Neural crest cell (in vitro differentiated cells): ENCODE measurements at regions not wholly inside any gene's neighbourhood (a gene's known extent, or its start where the extent isn't known, plus 50 kb on each side); places are given as distances from the start of the nearest gene placed in this dataset.

ENCODE experiments used
- DNase-seq: peaks from one replicate; pipeline ENCODE4 v3.0.0; 2021; ENCODE audit warnings: low read depth, mixed read lengths, low spot score
- H3K27ac Mint-ChIP-seq: one replicate; pipeline ENCODE4 v1.8.0; 2021; ENCODE audit warnings: mild to moderate bottlenecking, mixed read lengths; ENCODE audit not compliant: unreplicated experiment
- H3K27me3 Mint-ChIP-seq: 2 replicates; pipeline ENCODE4 v1.8.0; 2021; ENCODE audit warnings: low read depth, mild to moderate bottlenecking, mixed read lengths
- H3K36me3 Mint-ChIP-seq: 2 replicates; pipeline ENCODE4 v1.8.0; 2021; ENCODE audit warnings: low read depth, mild to moderate bottlenecking, mixed read lengths
- H3K4me1 Mint-ChIP-seq: 2 replicates; pipeline ENCODE4 v1.8.0; 2021; ENCODE audit warnings: mixed read lengths
- H3K4me3 Mint-ChIP-seq: one replicate; pipeline ENCODE4 v1.8.0; 2021; ENCODE audit warnings: mild to moderate bottlenecking, mixed read lengths
- H3K9me3 Mint-ChIP-seq: 2 replicates; pipeline ENCODE4 v1.8.0; 2021; ENCODE audit warnings: mixed read lengths
- CTCF ChIP-seq: fragments of 200-600 bp; sonication (generic); conservative IDR thresholded peaks from 2 replicates; pipeline ENCODE4 v1.5.0; 2021; ENCODE audit warnings: antibody characterized with exemption, mild to moderate bottlenecking

- no peaks in the 10 kb centered on the region for H3K27me3 Mint-ChIP-seq
- H3K4me1 Mint-ChIP-seq = no peaks in the 10 kb centered on the region
- H3K4me3 Mint-ChIP-seq = no peak overlapping the region
- no peak for TF ChIP-seq CTCF
- no peaks in the 10 kb centered on the region for H3K9me3 Mint-ChIP-seq
- DNase-seq = no peak
- H3K36me3 Mint-ChIP-seq = no peaks in the 10 kb centered on the region
- no peak overlapping the region for H3K27ac Mint-ChIP-seq
These were observed 242.4 kb downstream of the LPIN1 start for GRCh38 chr2:11988691-11989353.

- no peak for TF ChIP-seq CTCF
- H3K4me1 Mint-ChIP-seq = no peaks in the 10 kb centered on the region
- peaks cover 1% of the 10 kb centered on the region for H3K9me3 Mint-ChIP-seq
- H3K4me3 Mint-ChIP-seq = no peak overlapping the region
- H3K36me3 Mint-ChIP-seq = no peaks in the 10 kb centered on the region
- no peaks in the 10 kb centered on the region for H3K27me3 Mint-ChIP-seq
- no peak overlapping the region for H3K27ac Mint-ChIP-seq
- DNase-seq = no peak
These were observed 242.9 kb downstream of the LPIN1 start for GRCh38 chr2:11989354-11989703.

- no peak overlapping the region for H3K4me3 Mint-ChIP-seq
- H3K27ac Mint-ChIP-seq = no peak overlapping the region
- TF ChIP-seq CTCF = no peak
- H3K36me3 Mint-ChIP-seq = peaks cover 3% of the 10 kb centered on the region
- H3K9me3 Mint-ChIP-seq = peaks cover 6% of the 10 kb centered on the region
- H3K27me3 Mint-ChIP-seq = no peaks in the 10 kb centered on the region
- no peak for DNase-seq
- no peaks in the 10 kb centered on the region for H3K4me1 Mint-ChIP-seq
These were observed 244.1 kb downstream of the LPIN1 start for GRCh38 chr2:11990576-11990975.

GRCh38 chr2:11993749-11994148 is 247.3 kb downstream of the LPIN1 start:
- H3K27ac Mint-ChIP-seq = no peak overlapping the region
- peaks cover 3% of the 10 kb centered on the region for H3K36me3 Mint-ChIP-seq
- no peak for TF ChIP-seq CTCF

GRCh38 chr2:11995456-11995855 is 249.0 kb downstream of the LPIN1 start:
- no peak overlapping the region for H3K27ac Mint-ChIP-seq
- H3K4me1 Mint-ChIP-seq = no peaks in the 10 kb centered on the region
- DNase-seq = no peak
- peaks cover 9% of the 10 kb centered on the region for H3K9me3 Mint-ChIP-seq
- H3K4me3 Mint-ChIP-seq = no peak overlapping the region
- no peak for TF ChIP-seq CTCF
- peaks cover 3% of the 10 kb centered on the region for H3K36me3 Mint-ChIP-seq
- H3K27me3 Mint-ChIP-seq = no peaks in the 10 kb centered on the region

More at GRCh38 chr2:11993749-11994148, 247.3 kb downstream of the LPIN1 start:
- H3K9me3 Mint-ChIP-seq = peaks cover 9% of the 10 kb centered on the region
- H3K4me3 Mint-ChIP-seq = no peak overlapping the region
- no peak for DNase-seq
- H3K27me3 Mint-ChIP-seq = no peaks in the 10 kb centered on the region
- no peaks in the 10 kb centered on the region for H3K4me1 Mint-ChIP-seq
